ENCODE measurements at regions not wholly inside any gene's neighbourhood (a gene's known extent, or its start where the extent isn't known, plus 50 kb on each side); places are given as distances from the start of the nearest gene placed in this dataset.

DNA sequence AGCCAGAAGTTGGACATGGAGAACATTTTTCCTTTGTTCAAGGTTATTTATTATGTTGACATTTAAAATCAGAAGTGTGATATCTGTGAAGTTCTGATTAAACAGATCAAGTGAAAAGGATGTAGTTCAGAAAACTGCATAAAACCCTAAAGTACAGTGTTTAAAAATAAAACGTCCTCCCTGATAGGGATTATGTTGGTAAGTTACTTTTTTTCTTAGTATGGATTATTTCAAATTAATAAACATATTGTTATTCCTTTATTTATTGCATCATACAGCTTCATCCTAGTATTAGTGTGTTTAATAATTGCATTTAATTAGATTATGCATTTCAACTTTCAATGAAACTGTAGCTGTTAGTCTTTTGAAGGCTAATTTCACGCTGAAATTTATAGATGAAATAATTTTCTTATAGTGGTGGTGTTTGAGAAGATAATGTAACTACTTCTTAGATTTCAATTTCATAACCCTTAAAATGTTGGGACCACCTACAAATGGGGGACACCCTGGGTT, 157.9 kb upstream of the DMRT1 start:
- Histone ChIP-seq H4K20me1 (replicated peaks in 1 of 2; ENCODE audit: control insufficient read depth in 1 of 2, insufficient read depth in 2 of 2, low read length in 2 of 2) (no peaks in the 10 kb centered on the region), H3K36me3 (ENCODE audit: control insufficient read depth in 2 of 4, insufficient read depth in 4 of 4, low read length in 3 of 4) (no peaks in the 10 kb centered on the region), H3K9me3 (ENCODE audit: insufficient read depth in 2 of 2, low read depth in 1 of 2, low read length in 1 of 2) (no peaks in the 10 kb centered on the region), H3K56ac (replicated peaks; ENCODE audit: insufficient read length, low read depth, low read length) (no peak overlapping the region), H3K4me3 (ENCODE audit: extremely low read depth in 1 of 4, insufficient read depth in 2 of 4, low read depth in 3 of 4, low read length in 4 of 4) (no peak overlapping the region), H3K23ac (ENCODE audit: insufficient read length) (no peak overlapping the region), H2BK12ac (ENCODE audit: low read depth, low read length) (no peak overlapping the region), H3K27me3 (replicated peaks in 1 of 4; ENCODE audit: control insufficient read depth in 3 of 4, extremely low read depth in 1 of 4, insufficient read depth in 3 of 4, low read length in 3 of 4) (no peaks in the 10 kb centered on the region), H3K79me2 (ENCODE audit: control insufficient read depth in 1 of 2, insufficient read depth in 2 of 2, low read length in 2 of 2) (no peaks in the 10 kb centered on the region; a peak in 1 of 4 replicates), H3K9ac (replicated peaks in 1 of 4; ENCODE audit: extremely low read depth in 1 of 4, low read depth in 3 of 4, low read length in 3 of 4) (no peak overlapping the region), H3K4me1 (replicated peaks in 1 of 4; ENCODE audit: control insufficient read depth in 3 of 4, insufficient read depth in 4 of 4, low read length in 3 of 4) (peaks cover 2 to 8% (median 5%) of the 10 kb centered on the region in 4 experiments; a peak in 3 of 7 replicates), H3K4ac (replicated peaks; ENCODE audit: insufficient read length, low read depth, low read length) (no peak overlapping the region), H4K5ac (ENCODE audit: insufficient read length, low read depth, low read length) (no peak overlapping the region), H4K8ac (ENCODE audit: extremely low read depth, insufficient read depth, low read length) (no peak overlapping the region), H3K18ac (ENCODE audit: extremely low read depth, low read length) (no peak overlapping the region; the same call in 1 of the 2 replicates), H3K27ac (ENCODE audit: low read depth, low read length) (no peak overlapping the region; the same call in 1 of the 2 replicates), H3K23me2 (ENCODE audit: low read depth, low read length) (no peaks in the 10 kb centered on the region), H2AFZ (ENCODE audit: low read length) (no peak overlapping the region), H2BK20ac (ENCODE audit: low read length) (no peak overlapping the region), H4K91ac (replicated peaks; ENCODE audit: insufficient read length, low read length) (no peak overlapping the region), H2AK5ac (ENCODE audit: low read depth, low read length) (no peak overlapping the region), H2BK5ac (ENCODE audit: low read depth, low read length) (no peak overlapping the region), H2BK15ac (ENCODE audit: low read length) (no peak overlapping the region), H3K79me1 (ENCODE audit: low read depth, low read length) (no peaks in the 10 kb centered on the region; the same call in 1 of the 2 replicates), H2BK120ac (replicated peaks; ENCODE audit: low read depth, low read length) (no peak overlapping the region), H3K14ac (ENCODE audit: insufficient read length) (no peak overlapping the region), H3K4me2 (ENCODE audit: insufficient read depth in 1 of 2, low read depth in 2 of 2, low read length in 2 of 2) (peak overlapping the region in 1 of 2 experiments; percentile 41; a peak in 1 of 4 replicates)
- POLR2A ChIA-PET (ENCODE audit: partially characterized antibody) = interaction anchor here (0.9 kb wide), 1 partner anchor 16 kb away, joined by 3 read pairs; no protein-coding TSS in a partner anchor
- CTCF ChIA-PET (ENCODE audit: partially characterized antibody) = interaction anchor here (1.0 to 1.8 kb wide), 3 partner anchors 9 to 16 kb away, joined by 4 to 9 read pairs (median 7); no protein-coding TSS in a partner anchor
- TF ChIP-seq YY1 (IDR thresholded peaks at IDR 0.05; ENCODE audit: low read depth, low read length) (no peak), RAD21 (IDR thresholded peaks at IDR 0.05 in 1 of 2, conservative IDR thresholded peaks at IDR 0.05 in 1 of 2; ENCODE audit: low read depth in 2 of 2, low read length in 2 of 2) (no peak), BACH1 (IDR thresholded peaks at IDR 0.05; ENCODE audit: low read length) (no peak), RBBP5 (IDR thresholded peaks at IDR 0.05; ENCODE audit: borderline replicate concordance, low read depth, low read length) (no peak), GTF2F1 (IDR thresholded peaks at IDR 0.05; ENCODE audit: borderline replicate concordance, low read depth, low read length) (no peak), TBP (IDR thresholded peaks at IDR 0.05; ENCODE audit: low read depth, low read length) (no peak), CHD1 (IDR thresholded peaks at IDR 0.05; ENCODE audit: low read depth, low read length) (no peak), FOSL1 (IDR thresholded peaks at IDR 0.05; ENCODE audit: insufficient read depth, low read depth, low read length) (no peak)
- TF ChIP-seq, protein P1, sequence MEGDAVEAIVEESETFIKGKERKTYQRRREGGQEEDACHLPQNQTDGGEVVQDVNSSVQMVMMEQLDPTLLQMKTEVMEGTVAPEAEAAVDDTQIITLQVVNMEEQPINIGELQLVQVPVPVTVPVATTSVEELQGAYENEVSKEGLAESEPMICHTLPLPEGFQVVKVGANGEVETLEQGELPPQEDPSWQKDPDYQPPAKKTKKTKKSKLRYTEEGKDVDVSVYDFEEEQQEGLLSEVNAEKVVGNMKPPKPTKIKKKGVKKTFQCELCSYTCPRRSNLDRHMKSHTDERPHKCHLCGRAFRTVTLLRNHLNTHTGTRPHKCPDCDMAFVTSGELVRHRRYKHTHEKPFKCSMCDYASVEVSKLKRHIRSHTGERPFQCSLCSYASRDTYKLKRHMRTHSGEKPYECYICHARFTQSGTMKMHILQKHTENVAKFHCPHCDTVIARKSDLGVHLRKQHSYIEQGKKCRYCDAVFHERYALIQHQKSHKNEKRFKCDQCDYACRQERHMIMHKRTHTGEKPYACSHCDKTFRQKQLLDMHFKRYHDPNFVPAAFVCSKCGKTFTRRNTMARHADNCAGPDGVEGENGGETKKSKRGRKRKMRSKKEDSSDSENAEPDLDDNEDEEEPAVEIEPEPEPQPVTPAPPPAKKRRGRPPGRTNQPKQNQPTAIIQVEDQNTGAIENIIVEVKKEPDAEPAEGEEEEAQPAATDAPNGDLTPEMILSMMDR (IDR thresholded peaks at IDR 0.05; ENCODE audit: control extremely low read depth in 1 of 3, insufficient read depth in 1 of 3, low read depth in 1 of 3, low read length in 3 of 3) = no peak
- WGBS, 2 experiments (ENCODE audit: extremely low coverage in 1 of 2, insufficient coverage in 1 of 2, insufficient read length in 1 of 2, insufficient replicate concordance in 2 of 2, low coverage in 1 of 2, low lambda C conversion rate in 2 of 2, missing lambda C conversion rate in 1 of 2) = 79% methylated on average over 2 of the region's 2 CpGs; no CpG with 5 or more reads in 1 of the 2 experiments
- DNase-seq (ENCODE audit: low read depth in 1 of 2, low spot score in 2 of 2) (no peak), FAIRE-seq (no peak)

All from H1 (cell line).